BLaER1 treated with 17β-estradiol and CSF1 and Interleukin-3, amounts not matched to agents 10 nM and 100 nM (cell line): ENCODE measurements at regions not wholly inside any gene's neighbourhood (a gene's known extent, or its start where the extent isn't known, plus 50 kb on each side); places are given as distances from the start of the nearest gene placed in this dataset.
"Not testable (repeated sequence)": the region's sequence is repeated elsewhere in the genome, so short reads cannot be mapped to it uniquely, and the experiment has no call there.

ENCODE experiments used
- H3K27ac ChIP-seq, 11 experiments: shearing (Covaris generic); formaldehyde crosslinking; 2 replicates each; pipeline ENCODE4 v1.8.1; 2022
- H3K27me3 ChIP-seq, 11 experiments: shearing (Covaris generic); formaldehyde crosslinking; 2 replicates each; pipeline ENCODE4 v1.8.1; 2022
- H3K36me3 ChIP-seq, 11 experiments: shearing (Covaris generic); formaldehyde crosslinking; 2 replicates each; pipeline ENCODE4 v1.8.1; 2022
- H3K4me1 ChIP-seq, 10 experiments: shearing (Covaris generic); formaldehyde crosslinking; 2 replicates each; pipeline ENCODE4 v1.8.1; 2022
- H3K4me2 ChIP-seq, 11 experiments: shearing (Covaris generic); formaldehyde crosslinking; 2 replicates each; pipeline ENCODE4 v1.8.1; 2022
- H3K4me3 ChIP-seq, 10 experiments: shearing (Covaris generic); formaldehyde crosslinking; 2 replicates each; pipeline ENCODE4 v1.8.1; 2022
- H3K9ac ChIP-seq, 11 experiments: shearing (Covaris generic); formaldehyde crosslinking; 2 replicates each; pipeline ENCODE4 v1.8.1; 2022
- H3K9me3 ChIP-seq, 11 experiments: shearing (Covaris generic); formaldehyde crosslinking; replicated peaks in 1 of 11; 2 replicates each; pipeline ENCODE4 v1.8.1; 2022
- H4K20me1 ChIP-seq, 11 experiments: shearing (Covaris generic); formaldehyde crosslinking; 2 replicates each; pipeline ENCODE4 v1.8.1; 2022
- Cebpa-rat ChIP-seq, 11 experiments: shearing (Covaris generic); IDR thresholded peaks; 2 replicates each; pipeline ENCODE4 v1.8.1; 2022

DNA sequence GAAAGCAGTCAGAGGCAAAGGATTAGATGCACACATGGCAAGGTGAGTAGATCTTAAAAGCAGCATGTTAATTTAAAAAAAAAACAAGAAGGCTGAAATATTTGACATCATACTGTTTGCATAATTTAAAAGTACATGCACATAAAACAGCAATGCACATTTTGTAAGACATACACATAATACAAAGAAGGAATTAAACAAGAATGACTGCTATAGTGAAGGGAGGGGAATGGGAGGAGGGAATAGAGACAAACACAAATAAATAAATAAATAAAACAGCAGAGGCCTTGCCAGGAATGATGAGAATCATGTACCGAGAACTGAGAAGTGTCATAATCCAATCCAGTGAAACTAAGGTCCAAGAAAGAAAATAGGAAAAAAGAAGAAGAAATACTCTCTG, 486.2 kb upstream of the API5 start:
- Histone ChIP-seq H3K4me2 (no peak overlapping the region), H3K4me1 (peaks cover 0 to 9% (median 0%) of the 10 kb centered on the region in 10 experiments; a peak in 4 of 20 replicates), H3K9me3 (no peaks in the 10 kb centered on the region), H3K9ac (no peak overlapping the region), H3K27ac (no peak overlapping the region), H4K20me1 (no peaks in the 10 kb centered on the region; a peak in 1 of 22 replicates), H3K4me3 (no peak overlapping the region), H3K36me3 (no peaks in the 10 kb centered on the region), H3K27me3 (no peaks in the 10 kb centered on the region)
- TF ChIP-seq Cebpa-rat (IDR thresholded peaks at IDR 0.05) = no peak

DNA sequence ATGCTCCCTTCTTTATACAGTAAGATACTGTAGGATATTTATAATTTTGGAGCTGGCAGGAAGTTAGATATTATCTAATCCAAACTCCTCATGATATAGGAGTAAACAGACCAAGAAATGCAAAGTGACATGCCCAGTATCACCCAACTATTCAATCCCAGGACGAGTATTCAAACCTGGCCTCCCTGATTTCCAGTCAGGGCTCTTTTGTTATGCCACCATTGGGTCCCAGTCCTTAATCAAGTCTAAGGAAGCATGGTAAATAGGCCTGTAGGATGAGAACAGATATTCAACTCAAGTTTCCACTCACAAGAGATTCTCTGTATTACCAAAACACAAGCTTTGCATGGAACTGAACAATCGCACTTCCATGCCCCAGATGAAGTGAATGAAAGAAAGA, 484.0 kb upstream of the API5 start:
- Histone ChIP-seq H3K4me2 (peak overlapping the region in 1 of 11 experiments; percentile 6; a peak in 2 of 22 replicates), H3K9ac (no peak overlapping the region), H3K4me1 (peaks cover 0 to 9% (median 0%) of the 10 kb centered on the region in 10 experiments; a peak in 4 of 20 replicates), H3K36me3 (no peaks in the 10 kb centered on the region), H4K20me1 (no peaks in the 10 kb centered on the region; a peak in 1 of 22 replicates), H3K4me3 (no peak overlapping the region), H3K9me3 (no peaks in the 10 kb centered on the region), H3K27me3 (no peaks in the 10 kb centered on the region), H3K27ac (no peak overlapping the region)
- no peak for TF ChIP-seq Cebpa-rat (IDR thresholded peaks at IDR 0.05)

DNA sequence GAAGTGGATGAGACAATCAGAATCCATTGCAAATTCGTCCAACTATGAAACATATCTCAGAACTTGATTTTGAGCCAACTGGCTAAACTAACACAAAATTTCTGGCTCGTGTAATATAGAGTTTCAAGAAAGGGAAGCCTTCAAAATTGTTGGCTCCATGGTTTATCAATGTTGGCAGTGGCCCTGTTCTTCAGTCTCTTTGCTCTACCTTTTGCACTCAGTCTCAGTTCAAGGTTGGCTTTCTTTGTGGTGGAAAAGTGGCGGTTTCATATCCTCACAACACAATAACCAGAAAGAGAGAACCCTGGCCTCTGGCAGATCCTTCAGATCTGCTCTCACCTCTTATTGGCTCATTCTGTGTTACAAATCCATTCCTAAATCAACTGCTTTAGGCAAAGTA, 473.8 kb upstream of the API5 start:
- Histone ChIP-seq H3K36me3 (no peaks in the 10 kb centered on the region), H3K9ac (no peak overlapping the region), H3K4me2 (no peak overlapping the region), H3K4me3 (no peak overlapping the region), H3K4me1 (no peaks in the 10 kb centered on the region), H3K27ac (no peak overlapping the region), H3K27me3 (no peaks in the 10 kb centered on the region), H3K9me3 (peaks cover 0 to 7% (median 0%) of the 10 kb centered on the region in 11 experiments; a peak in 1 of 22 replicates), H4K20me1 (no peaks in the 10 kb centered on the region)
- no peak for TF ChIP-seq Cebpa-rat (IDR thresholded peaks at IDR 0.05)

DNA sequence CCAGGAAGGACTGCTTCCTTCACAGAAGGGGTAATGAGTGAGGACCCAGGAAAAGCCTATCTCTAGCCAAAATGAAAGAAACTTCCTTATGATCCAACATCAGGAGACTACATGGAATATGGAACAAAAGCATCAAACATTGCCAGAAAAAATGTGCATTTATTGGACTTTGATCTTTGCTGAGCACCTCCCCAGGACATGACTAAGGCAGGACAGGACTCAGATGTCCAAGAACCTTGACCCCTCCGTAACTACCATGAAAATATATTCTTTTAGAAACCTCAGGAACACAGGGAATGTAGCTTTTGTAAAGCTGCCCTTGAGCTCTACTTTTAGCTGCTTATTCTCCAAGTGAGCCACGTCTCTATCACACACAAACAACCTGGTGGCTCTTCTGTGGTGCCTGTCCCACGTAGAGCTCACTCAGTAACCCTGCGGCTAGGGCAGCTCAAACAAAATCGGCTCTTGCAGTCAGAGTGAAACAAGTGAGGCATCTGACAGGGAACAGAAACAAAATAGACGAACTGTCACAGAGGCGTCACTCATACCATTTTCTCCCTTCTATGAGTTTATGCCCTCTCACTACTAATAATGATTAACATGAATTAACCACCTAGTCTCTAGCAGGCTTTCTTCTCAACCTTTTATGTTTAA, 471.5 kb upstream of the API5 start:
- no peaks in the 10 kb centered on the region for H3K27me3 ChIP-seq
- no peaks in the 10 kb centered on the region for H4K20me1 ChIP-seq
- H3K4me3 ChIP-seq = no peak overlapping the region
- H3K36me3 ChIP-seq = no peaks in the 10 kb centered on the region
- H3K4me2 ChIP-seq = no peak overlapping the region
- H3K27ac ChIP-seq = no peak overlapping the region
- H3K4me1 ChIP-seq = no peaks in the 10 kb centered on the region
- no peak overlapping the region for H3K9ac ChIP-seq
- TF ChIP-seq Cebpa-rat (IDR thresholded peaks at IDR 0.05) = no peak
- H3K9me3 ChIP-seq = peaks cover 0 to 7% (median 0%) of the 10 kb centered on the region in 11 experiments; a peak in 1 of 22 replicates

DNA sequence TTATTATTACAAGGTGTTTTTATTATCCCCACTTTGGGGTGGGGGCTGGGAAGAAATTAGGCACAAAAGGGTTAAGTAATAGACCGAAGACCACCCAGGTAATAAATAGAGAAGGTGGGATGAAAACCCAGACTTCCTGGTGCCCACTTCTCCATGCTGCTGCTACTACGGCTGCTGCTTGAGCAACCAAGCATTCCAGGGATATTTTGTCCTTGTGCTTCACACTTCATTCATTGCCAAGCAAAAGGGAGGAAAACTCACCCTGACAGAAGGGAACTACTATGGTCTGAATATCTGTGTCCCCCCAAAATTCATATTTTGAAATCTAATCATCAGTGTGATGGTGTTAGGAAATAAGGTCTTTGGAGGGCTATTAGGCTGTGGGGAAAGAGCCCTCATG, 470.9 kb upstream of the API5 start:
- no peak overlapping the region for H3K27ac ChIP-seq
- no peak overlapping the region for H3K9ac ChIP-seq
- H3K4me3 ChIP-seq = no peak overlapping the region
- H3K36me3 ChIP-seq = no peaks in the 10 kb centered on the region
- H3K9me3 ChIP-seq = peaks cover 0 to 7% (median 0%) of the 10 kb centered on the region in 11 experiments; a peak in 1 of 22 replicates
- H3K4me2 ChIP-seq = no peak overlapping the region
- TF ChIP-seq Cebpa-rat (IDR thresholded peaks at IDR 0.05) = no peak
- peaks cover 0 to 2% (median 0%) of the 10 kb centered on the region in 10 experiments; a peak in 1 of 20 replicates for H3K4me1 ChIP-seq
- no peaks in the 10 kb centered on the region for H3K27me3 ChIP-seq
- no peaks in the 10 kb centered on the region for H4K20me1 ChIP-seq

DNA sequence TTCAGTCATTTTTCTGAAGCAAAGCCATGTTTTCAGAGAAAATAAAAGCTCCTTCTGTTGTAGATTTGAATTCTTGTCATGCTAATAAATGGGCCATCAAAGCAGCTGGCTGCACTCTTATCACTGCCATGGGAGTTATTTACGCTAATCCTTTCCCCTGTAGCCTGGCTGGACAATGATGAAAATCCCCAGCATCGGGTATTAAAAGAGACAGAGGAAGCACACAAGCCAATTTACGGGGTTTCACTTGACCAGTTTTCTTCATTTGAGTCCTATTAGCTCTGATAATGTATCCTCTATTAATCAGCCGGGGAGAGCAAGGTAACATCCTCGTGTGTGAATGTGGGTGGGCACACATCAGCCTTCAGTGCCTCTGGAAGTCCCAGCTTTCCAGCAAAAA, 470.2 kb upstream of the API5 start:
- no peak overlapping the region for H3K4me2 ChIP-seq

DNA sequence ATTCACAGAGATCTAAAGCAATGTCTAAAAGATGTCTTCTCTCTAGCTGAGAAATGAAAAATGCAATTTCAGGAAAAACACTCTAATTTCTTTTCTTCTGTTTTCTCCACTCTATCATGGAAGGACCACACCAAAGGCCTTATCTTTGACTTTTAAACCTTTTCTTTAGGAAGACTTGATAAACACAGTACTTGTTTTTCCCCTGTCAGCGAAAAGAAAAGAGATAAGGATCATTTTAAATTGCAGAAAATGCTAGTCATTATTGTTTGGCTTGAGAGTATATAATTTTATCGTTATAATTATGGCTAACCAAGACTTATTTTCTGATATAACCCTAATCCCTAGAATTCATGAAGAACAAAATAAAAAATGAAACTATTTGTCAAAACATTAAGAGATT, 462.4 kb upstream of the API5 start:
- Histone ChIP-seq H3K27ac (no peak overlapping the region), H3K4me1 (peaks cover 0 to 9% (median 0%) of the 10 kb centered on the region in 10 experiments; a peak in 2 of 20 replicates), H3K9me3 (no peaks in the 10 kb centered on the region), H3K27me3 (no peaks in the 10 kb centered on the region), H3K9ac (no peak overlapping the region), H4K20me1 (no peaks in the 10 kb centered on the region), H3K4me2 (no peak overlapping the region), H3K36me3 (no peaks in the 10 kb centered on the region), H3K4me3 (no peak overlapping the region)
- no peak for TF ChIP-seq Cebpa-rat (IDR thresholded peaks at IDR 0.05)

More for the DNA sequence above, 470.2 kb upstream of the API5 start:
- Histone ChIP-seq H3K27me3 (no peaks in the 10 kb centered on the region), H3K27ac (no peak overlapping the region), H3K4me1 (peaks cover 0 to 9% (median 0%) of the 10 kb centered on the region in 10 experiments; a peak in 2 of 20 replicates), H3K9me3 (peaks cover 0 to 7% (median 0%) of the 10 kb centered on the region in 11 experiments; a peak in 1 of 22 replicates), H3K36me3 (no peaks in the 10 kb centered on the region), H3K9ac (no peak overlapping the region), H4K20me1 (no peaks in the 10 kb centered on the region), H3K4me3 (no peak overlapping the region)
- TF ChIP-seq Cebpa-rat (IDR thresholded peaks at IDR 0.05) = no peak

DNA sequence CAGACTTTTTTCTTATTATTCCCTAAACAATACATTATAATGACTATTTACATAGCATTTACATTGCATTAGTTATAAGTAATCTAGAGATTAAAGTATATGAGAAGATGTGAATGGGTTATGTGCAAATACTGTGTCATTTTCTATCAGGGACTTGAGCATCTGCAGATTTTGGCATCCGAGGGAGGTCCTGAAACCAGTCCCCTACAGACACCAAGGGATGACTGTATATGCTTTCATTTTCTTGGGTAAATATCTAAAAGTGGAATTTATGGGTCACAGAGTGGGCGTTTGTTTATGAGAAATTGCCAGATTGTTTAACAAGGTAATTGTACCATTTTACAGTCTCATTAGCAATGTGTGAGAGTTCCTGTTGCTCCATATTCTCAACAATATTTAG, 454.5 kb upstream of the API5 start:
- no peak overlapping the region for H3K27ac ChIP-seq
- H3K4me2 ChIP-seq = no peak overlapping the region
- H3K4me1 ChIP-seq = no peaks in the 10 kb centered on the region
- no peaks in the 10 kb centered on the region for H3K27me3 ChIP-seq
- no peak for TF ChIP-seq Cebpa-rat (IDR thresholded peaks at IDR 0.05)
- no peaks in the 10 kb centered on the region for H4K20me1 ChIP-seq
- no peak overlapping the region for H3K9ac ChIP-seq
- no peak overlapping the region for H3K4me3 ChIP-seq
- H3K36me3 ChIP-seq = no peaks in the 10 kb centered on the region
- no peaks in the 10 kb centered on the region for H3K9me3 ChIP-seq

DNA sequence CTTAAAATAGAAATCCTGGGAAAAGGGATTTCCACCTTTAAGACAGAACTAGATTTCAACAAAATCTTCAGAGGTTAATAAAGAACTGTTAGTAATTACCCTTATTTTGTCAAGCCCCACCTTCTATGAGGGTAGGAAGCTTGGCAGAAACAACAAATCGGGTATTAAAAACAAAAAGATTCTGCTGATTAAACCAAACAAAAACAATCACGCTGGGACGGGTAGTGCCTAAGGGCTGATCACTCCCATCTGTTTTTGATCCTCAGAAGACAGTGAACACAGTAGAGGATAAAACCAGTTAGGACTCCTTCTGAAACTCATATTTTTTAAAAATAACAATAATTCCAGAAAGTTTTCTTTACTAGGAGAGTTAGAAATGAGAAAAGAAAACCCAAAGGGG, 441.3 kb upstream of the API5 start:
- no peaks in the 10 kb centered on the region for H4K20me1 ChIP-seq
- H3K4me3 ChIP-seq = no peak overlapping the region
- H3K9me3 ChIP-seq = peaks cover 0 to 20% (median 10%) of the 10 kb centered on the region in 11 experiments; a peak in 11 of 22 replicates
- H3K4me2 ChIP-seq = no peak overlapping the region
- H3K9ac ChIP-seq = no peak overlapping the region
- TF ChIP-seq Cebpa-rat (IDR thresholded peaks at IDR 0.05) = no peak
- H3K27ac ChIP-seq = no peak overlapping the region
- no peaks in the 10 kb centered on the region for H3K27me3 ChIP-seq
- H3K36me3 ChIP-seq = no peaks in the 10 kb centered on the region
- H3K4me1 ChIP-seq = no peaks in the 10 kb centered on the region

DNA sequence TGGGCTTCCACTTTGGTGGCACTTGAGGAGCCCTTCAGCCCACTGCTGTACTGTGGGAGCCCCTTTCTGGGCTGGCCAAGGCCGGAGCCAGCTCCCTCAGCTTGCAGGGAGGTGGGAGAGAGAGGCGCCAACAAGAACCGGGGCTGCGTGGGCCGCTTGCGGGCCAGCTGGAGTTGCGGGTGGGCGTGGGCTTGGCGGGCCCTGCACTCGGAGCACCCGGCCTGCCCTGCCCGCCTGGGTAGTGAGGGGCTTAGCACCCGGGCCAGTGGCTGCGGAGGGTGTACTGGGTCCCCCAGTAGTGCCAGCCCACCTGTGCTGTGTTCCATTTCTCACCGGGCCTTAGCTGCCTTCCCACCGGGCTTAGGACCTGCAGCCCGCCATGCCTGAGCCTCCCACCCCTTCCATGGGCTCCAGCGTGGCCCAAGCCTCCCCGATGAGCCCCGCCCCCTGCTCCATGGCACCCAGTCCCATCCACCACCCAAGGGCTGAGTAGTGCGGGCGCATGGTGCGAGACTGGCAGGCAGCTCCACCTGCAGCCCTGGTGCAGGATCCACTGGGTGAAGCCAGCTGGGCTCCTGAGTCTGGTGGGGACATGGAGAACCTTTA, 437.9 kb upstream of the API5 start:
- not testable (repeated sequence) for H3K9ac ChIP-seq, H3K27me3 ChIP-seq, H4K20me1 ChIP-seq, H3K4me2 ChIP-seq, H3K27ac ChIP-seq, H3K4me1 ChIP-seq, H3K36me3 ChIP-seq, H3K4me3 ChIP-seq
- peaks cover 0 to 22% (median 10%) of the 10 kb centered on the region in 11 experiments; a peak in 12 of 22 replicates for H3K9me3 ChIP-seq

DNA sequence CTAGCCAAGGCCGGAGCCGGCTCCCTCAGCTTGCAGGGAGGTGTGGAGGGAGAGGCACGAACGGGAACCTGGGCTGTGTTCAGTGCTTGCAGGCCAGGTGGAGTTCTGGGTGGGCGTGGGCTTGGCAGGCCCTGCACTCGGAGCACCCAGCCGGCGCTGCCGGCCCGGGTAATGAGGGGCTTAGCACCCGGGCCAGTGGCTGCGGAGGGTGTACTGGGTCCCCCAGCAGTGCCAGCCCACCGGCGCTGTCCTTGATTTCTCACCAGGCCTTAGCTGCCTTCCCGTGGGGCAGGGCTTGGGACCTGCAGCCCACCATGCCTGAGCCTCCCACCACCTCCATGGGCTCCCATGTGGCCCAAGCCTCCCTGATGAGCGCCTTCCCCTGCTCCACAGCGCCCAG, 430.5 kb upstream of the API5 start:
- H3K36me3 ChIP-seq, H3K4me1 ChIP-seq, H3K4me2 ChIP-seq, H3K9ac ChIP-seq, H3K27me3 ChIP-seq, H3K27ac ChIP-seq, H3K4me3 ChIP-seq, H4K20me1 ChIP-seq: not testable (repeated sequence)
- peaks cover 12 to 36% (median 24%) of the 10 kb centered on the region in 11 experiments; a peak in 19 of 22 replicates for H3K9me3 ChIP-seq
